Erythroblast (primary cell): ENCODE measurements at regions not wholly inside any gene's neighbourhood (a gene's known extent, or its start where the extent isn't known, plus 50 kb on each side); places are given as distances from the start of the nearest gene placed in this dataset.

Experiments used
- GATA1 ChIP-seq: IDR thresholded peaks from 2 replicates; pipeline ENCODE4 v1.6.1; 2011; ENCODE audit warnings: low read depth, mild to moderate bottlenecking, control low read depth, low read length, moderate library complexity
- POLR2A ChIP-seq: IDR thresholded peaks from 2 replicates; pipeline ENCODE4 v1.6.1; 2011; ENCODE audit warnings: mild to moderate bottlenecking, low read length

DNA sequence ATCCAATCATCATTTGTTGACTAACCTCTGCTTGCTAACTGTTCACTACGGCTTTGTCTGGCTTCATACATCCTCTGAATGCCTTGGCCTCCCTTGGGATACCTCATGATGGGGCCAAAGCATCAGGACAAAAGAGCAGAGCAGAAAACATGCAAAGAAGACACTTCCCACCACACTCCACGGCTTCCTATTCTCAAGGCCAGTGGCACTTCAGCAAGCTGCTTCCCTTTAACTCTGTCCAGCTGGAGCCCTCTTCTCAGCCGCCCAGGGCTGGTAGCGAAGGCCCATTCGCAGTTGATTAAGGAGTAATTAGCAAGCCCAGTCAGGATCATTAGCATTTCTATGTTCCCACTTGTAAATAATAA is 224.3 kb upstream of the FGGY start:
- TF ChIP-seq POLR2A (no peak), GATA1 (no peak)
